GM12865 (cell line): ENCODE measurements at regions not wholly inside any gene's neighbourhood (a gene's known extent, or its start where the extent isn't known, plus 50 kb on each side); places are given as distances from the start of the nearest gene placed in this dataset.

Source experiments
- DNase-seq: peaks from one replicate; pipeline ENCODE4 v3.0.0; 2010; ENCODE audit warnings: low read depth
- H3K4me3 ChIP-seq: 2 replicates; pipeline ENCODE4 v1.5.1; 2011; ENCODE audit warnings: mild to moderate bottlenecking, low read depth, low read length, control low read depth
- TF ChIP-seq, protein P1 (sequence below): IDR thresholded peaks from 2 replicates; pipeline ENCODE4 v1.5.1; 2011; ENCODE audit warnings: low read length, control low read depth, low read depth, inconsistent platforms; ENCODE audit not compliant: insufficient read depth; ENCODE audit errors: missing control alignments

DNA sequence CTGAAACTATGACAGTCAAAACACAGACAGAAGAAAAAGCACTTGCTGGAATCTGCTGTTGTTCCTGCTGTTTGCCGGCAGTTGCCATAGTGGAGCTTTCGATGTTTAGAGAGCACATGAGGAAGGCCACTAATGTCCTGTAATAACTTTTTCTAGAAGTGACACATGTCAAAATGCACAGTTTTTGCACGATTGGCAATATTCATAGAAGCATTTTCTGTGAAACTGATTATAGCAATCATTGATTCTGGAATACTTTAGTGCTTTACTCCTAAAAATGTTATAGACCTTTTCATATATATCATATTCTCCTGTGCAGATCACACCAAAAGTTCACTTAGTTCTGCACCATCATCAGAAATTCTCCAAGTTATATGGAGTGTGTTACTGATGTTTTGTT, 407.0 kb upstream of the SOX9 start:
- no peak overlapping the region for H3K4me3 ChIP-seq
- no peak for DNase-seq
- TF ChIP-seq, protein P1, sequence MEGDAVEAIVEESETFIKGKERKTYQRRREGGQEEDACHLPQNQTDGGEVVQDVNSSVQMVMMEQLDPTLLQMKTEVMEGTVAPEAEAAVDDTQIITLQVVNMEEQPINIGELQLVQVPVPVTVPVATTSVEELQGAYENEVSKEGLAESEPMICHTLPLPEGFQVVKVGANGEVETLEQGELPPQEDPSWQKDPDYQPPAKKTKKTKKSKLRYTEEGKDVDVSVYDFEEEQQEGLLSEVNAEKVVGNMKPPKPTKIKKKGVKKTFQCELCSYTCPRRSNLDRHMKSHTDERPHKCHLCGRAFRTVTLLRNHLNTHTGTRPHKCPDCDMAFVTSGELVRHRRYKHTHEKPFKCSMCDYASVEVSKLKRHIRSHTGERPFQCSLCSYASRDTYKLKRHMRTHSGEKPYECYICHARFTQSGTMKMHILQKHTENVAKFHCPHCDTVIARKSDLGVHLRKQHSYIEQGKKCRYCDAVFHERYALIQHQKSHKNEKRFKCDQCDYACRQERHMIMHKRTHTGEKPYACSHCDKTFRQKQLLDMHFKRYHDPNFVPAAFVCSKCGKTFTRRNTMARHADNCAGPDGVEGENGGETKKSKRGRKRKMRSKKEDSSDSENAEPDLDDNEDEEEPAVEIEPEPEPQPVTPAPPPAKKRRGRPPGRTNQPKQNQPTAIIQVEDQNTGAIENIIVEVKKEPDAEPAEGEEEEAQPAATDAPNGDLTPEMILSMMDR = no peak

- TF ChIP-seq, protein P1 = no peak
- H3K4me3 ChIP-seq = no peak overlapping the region
- DNase-seq = no peak
Observed at GRCh38 chr17:71724339-71724738, 396.5 kb upstream of the SOX9 start.

DNA sequence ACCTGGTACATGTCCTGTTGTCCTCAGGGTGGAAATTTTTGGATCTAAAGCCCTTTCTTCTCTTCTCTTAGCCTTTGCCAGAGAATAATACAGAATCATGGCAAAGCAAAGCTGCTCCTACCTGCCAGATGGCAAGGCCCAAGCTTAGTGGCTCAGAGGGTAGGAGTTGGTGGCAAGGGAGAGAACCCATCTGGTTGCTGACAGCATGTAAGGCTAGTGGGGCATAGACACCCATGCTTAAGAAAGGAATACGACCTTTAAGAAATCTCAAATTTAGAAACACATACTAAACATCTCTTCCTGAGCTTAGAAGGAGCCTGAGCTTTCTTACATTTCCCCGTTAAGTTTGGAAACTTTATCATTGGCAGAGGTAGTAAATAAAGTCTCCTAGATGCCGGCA, 395.0 kb upstream of the SOX9 start:
- DNase-seq = no peak
- H3K4me3 ChIP-seq = no peak overlapping the region
- TF ChIP-seq, protein P1 = no peak

GRCh38 chr17:71726341-71726740, 394.5 kb upstream of the SOX9 start:
- TF ChIP-seq, protein P1 = no peak
- H3K4me3 ChIP-seq = no peak overlapping the region
- no peak for DNase-seq

GRCh38 chr17:71727292-71727691, 393.5 kb upstream of the SOX9 start:
- TF ChIP-seq, protein P1 = no peak
- no peak for DNase-seq
- H3K4me3 ChIP-seq = no peak overlapping the region

- no peak overlapping the region for H3K4me3 ChIP-seq
- no peak for DNase-seq
- TF ChIP-seq, protein P1 = no peak
Observed at GRCh38 chr17:71727723-71728122, 393.1 kb upstream of the SOX9 start.

- TF ChIP-seq, protein P1 = no peak
- DNase-seq = no peak
- H3K4me3 ChIP-seq = no peak overlapping the region
Observed at GRCh38 chr17:71730871-71731270, 389.9 kb upstream of the SOX9 start.
